Renal cortical epithelial cell (primary cell): ENCODE measurements at regions not wholly inside any gene's neighbourhood (a gene's known extent, or its start where the extent isn't known, plus 50 kb on each side); places are given as distances from the start of the nearest gene placed in this dataset.

Experiments
- DNase-seq: peaks from one replicate; pipeline ENCODE4 v3.0.0-alpha.2; 2011; ENCODE audit warnings: low read depth

DNA sequence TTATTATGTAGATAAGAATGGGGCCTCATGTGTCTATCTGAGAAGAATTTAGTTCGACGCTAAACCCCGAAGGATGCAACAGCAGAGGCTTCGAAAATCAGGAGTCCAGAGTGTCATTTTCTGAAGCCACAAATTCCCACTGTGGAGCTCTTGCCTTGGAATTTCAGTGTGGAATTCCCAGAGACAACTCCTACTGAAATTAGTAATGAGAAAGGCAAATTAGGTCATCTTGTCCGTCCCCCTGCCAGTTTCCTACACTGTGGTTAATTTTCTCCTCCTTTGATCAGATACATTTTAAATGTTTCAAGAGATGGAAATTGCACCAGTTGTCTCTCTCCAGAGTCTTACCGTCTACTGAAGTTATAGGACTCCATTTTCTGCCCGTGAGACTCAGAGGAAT is 633.6 kb downstream of the BNC2 start:
- DNase-seq: peak; percentile 44

DNA sequence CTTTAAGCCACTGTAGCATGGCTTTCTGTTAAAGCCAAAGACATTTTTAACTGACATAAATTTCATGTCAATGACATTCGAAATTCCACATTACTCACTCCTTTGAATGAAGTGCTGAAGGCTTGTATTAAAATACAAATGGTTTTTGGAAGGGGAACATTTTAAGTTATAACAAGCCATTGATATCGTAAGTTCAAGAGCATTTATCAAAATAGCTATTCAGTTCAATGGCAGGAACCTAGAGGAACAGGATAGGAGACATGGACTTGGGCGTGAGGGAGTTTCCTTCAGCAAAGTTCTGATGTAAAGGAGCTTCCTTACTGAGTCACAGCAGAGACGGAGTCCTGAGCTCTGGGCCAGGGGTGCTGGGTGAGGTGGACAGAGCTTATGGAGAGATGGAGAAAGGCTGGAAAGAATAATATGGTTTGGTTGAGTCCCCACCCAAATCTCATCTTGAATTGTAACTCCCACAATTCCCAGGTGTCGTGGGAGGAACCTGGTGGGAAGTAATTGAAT is 631.8 kb downstream of the BNC2 start:
- no peak for DNase-seq

GRCh38 chr9:16241231-16241630 is 629.2 kb downstream of the BNC2 start:
- DNase-seq: peak; percentile 86

DNA sequence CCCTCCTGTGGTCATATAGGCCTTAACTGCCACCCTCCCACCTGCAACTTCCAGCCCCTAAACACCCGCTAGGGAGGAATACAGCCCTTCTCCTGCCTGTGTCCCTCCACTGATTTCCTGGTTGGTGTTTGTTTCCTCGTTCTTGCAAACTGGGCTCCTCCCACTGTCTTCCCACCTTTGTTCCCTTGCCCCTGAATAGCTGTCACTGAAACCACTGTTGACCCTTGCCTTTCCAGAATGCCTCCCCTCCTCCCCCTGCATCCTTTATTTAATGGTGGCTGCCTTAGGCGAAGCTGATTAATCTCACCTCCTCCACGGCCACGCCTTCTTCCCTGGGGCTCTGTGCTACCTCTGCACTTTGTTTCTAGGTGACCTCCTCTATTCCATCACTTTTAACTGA is 626.7 kb downstream of the BNC2 start:
- DNase-seq: peak; percentile 78

DNA sequence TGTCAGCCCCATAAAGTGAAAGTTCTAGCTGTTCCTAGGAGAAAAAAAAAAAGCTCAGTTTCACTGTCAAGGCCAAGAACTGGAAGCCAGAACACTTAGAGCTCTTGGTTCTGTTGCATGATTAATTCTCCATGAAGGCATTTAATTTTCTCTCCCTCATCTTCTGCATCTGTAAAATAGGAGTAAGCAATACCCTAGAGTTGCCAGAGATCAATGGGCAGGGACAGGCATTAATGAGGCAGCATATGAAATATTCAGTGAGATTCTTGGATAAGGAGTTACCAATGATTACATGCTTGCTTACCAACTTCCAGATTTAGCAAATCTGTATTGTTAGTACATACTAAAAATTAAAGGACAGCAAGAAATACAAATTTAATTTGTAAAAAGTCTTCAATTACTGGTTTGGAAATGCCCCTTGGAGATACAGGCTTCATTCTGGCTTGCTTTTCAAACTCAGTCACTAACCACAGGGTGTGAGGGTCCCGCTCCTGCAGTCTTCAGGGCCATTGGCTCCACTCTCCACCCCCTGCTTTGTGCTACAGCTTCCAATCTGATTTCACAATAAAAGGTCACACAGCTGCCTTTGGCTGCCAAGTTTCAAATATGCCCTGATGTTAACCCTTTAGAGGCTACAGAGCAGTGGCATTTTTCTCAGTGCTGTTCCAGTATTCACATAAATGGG is 624.6 kb downstream of the BNC2 start:
- DNase-seq: peak; percentile 67

- DNase-seq: no peak
Measured at GRCh38 chr9:16246785-16247184, 623.7 kb downstream of the BNC2 start.

DNA sequence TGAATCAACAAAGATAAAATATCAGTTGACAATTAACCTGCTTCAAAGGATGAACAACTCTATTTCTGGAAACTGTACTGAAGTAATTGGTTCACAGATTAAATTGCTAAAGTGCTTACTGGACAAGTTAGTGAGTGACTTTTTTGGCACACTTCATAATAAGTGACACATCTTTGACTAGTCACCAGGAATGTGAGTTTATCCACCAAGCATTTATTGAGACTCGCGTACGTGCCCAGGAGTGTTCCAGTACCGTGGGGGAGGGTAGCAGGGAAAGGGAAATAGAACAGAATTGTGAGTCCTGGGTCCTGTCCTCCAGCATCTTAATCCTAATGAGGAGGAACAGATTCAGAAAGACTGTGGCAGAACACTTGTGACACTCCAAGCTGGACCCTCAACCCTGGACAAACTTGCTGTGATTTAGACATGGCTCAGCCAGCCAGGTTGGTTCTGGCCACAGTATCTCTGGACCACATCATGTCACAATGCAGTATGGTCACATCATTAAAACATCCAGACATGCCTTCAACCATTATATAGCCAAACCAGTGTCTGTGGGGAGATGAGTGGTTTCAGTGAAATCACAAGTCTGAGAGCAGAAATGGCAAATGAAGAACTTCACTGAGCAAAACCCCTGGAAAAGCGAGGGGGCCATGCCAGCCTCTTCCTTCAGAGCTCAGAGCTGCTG is 623.1 kb downstream of the BNC2 start:
- DNase-seq: peak; percentile 99

GRCh38 chr9:16248822-16249221 is 621.6 kb downstream of the BNC2 start:
- no peak for DNase-seq

GRCh38 chr9:16252616-16253015 is 617.9 kb downstream of the BNC2 start:
- peak; percentile 18 for DNase-seq

DNA sequence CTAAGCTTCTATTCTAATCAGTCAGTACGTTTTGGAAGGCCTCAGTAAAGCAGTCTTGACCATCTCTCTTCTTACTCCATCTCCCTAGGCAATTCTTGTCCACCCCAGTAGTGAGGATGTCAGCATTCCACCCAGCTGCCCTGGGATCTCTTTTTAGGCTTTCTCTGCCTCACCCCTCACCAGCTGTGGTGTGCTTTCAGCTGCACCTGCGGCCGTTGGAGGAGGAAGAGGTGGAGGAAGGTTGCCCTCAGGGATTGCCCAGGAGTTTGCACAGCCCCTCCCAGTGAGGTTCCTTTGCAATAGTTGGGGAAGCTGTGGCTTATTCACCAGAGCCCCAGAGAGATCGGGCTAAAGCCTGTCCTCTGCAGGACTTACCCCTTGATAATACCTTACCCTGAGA is 615.8 kb downstream of the BNC2 start:
- no peak for DNase-seq

DNA sequence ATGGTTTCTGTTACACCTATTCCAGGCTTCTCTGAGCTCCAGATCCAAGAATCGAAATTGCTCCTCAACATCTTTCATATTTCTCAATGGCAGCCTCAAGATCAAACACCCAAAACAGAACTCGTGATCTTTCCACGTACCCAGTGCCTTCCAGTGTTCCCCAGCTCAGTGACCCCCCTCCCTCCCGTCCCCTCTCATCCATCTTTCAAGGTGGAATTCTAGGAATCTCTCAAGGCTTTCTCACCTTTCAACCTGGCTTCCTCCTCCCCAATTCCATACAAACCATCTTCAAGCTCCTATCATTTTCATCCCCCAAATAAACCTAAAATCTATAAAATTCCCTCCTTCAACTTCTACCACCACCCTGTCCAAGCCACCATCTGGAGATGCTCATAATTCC is 615.3 kb downstream of the BNC2 start:
- no peak for DNase-seq

GRCh38 chr9:16257604-16258003 is 612.9 kb downstream of the BNC2 start:
- DNase-seq: peak; percentile 19

DNA sequence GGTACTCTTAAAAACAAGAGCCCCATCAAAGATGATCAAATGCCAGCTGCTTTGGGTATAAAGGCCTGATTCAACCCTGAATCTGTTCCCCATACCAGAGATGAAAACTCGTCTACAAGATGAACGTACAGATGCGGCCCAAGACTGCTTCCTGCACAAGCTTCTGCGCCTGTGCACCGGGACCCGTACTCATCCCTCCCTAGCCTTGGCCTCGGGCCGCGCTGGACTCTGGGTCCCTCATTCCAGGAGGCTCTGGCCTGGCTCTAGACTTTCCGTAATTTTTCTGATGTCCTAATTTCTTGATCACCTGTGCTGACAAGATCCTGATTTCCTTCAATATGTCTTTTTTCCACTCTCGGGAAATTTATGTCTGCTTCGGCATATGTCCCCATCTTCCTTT is 612.3 kb downstream of the BNC2 start:
- DNase-seq: no peak

DNA sequence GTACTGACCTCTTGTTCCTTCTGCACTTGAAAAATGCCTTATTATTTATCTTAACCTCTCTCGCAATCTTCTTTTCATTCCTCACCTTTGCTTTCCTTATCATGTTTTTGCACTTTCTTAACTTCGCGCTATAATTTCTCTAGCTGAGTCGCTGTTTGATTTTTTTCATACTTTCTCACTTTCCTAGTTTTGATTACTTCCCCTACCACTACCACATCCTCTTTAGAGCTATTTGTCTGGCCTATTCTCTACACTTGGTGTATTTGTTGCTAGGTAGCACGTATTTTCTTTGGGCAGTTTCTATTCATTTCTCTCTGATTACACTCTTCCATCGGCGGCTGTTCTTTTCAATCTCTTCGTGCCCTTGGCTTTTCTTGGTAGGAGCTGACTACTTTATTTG is 611.8 kb downstream of the BNC2 start:
- DNase-seq: no peak

- peak; percentile 48 for DNase-seq
Measured at GRCh38 chr9:16262477-16263261, 607.8 kb downstream of the BNC2 start.

- peak; percentile 61 for DNase-seq
Measured at GRCh38 chr9:16265688-16266087, 604.8 kb downstream of the BNC2 start.

DNA sequence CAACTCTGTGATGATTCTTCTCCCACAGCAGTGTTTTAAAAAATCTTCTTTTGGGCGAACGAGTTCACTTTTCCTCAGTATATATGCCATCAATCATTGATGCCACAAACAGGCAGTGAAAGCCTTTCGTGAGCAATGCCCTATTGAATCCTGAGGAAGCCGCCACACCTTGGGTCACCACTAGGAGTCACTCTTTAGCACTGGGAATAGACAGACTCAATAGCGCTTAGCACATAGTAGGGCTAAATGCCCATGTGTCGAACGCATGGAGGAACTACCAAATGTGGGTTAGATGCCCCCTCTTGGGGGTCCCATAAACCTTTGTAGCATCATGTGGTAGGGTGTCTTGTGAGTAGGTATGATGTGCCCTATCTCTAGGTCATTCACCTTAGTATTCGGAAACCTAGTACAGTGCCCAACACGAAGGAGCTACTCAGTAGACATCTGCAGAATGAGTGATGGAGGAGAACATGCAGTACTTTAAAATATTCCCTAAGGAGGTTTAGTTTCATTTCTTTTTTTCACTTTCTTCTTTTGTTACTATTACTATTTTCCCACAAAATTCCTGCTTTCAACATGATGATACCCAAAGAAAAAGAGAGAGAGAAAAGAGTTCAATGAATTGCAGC is 603.7 kb downstream of the BNC2 start:
- no peak for DNase-seq

GRCh38 chr9:16267281-16268066 is 603.0 kb downstream of the BNC2 start:
- peak; percentile 80 for DNase-seq

GRCh38 chr9:16268067-16268881 is 602.2 kb downstream of the BNC2 start:
- DNase-seq: no peak

GRCh38 chr9:16271967-16272366 is 598.5 kb downstream of the BNC2 start:
- no peak for DNase-seq
